IMR-90 (cell line): ENCODE measurements at regions not wholly inside any gene's neighbourhood (a gene's known extent, or its start where the extent isn't known, plus 50 kb on each side); places are given as distances from the start of the nearest gene placed in this dataset.

Experiments
- BHLHE40 ChIP-seq: fragments of 150-350 bp; IDR thresholded peaks from 2 replicates; pipeline ENCODE4 v1.6.1; 2016; ENCODE audit warnings: mild to moderate bottlenecking, low read depth, low read length
- CEBPB ChIP-seq: IDR thresholded peaks from 2 replicates; pipeline ENCODE4 v1.6.1; 2012; ENCODE audit warnings: low read depth, low read length, improper control_type of control experiment
- MAFK ChIP-seq: IDR thresholded peaks from 2 replicates; pipeline ENCODE4 v1.6.1; 2012; ENCODE audit warnings: low read depth, low read length, improper control_type of control experiment
- POLR2A ChIP-seq: IDR thresholded peaks from 2 replicates; pipeline ENCODE4 v1.6.1; 2012; ENCODE audit warnings: mild to moderate bottlenecking, low read depth, low read length
- RAD21 ChIP-seq: IDR thresholded peaks from 2 replicates; pipeline ENCODE4 v1.6.1; 2012; ENCODE audit warnings: low read length, improper control_type of control experiment
- RFX5 ChIP-seq: IDR thresholded peaks from 2 replicates; pipeline ENCODE4 v1.8.0; 2012; ENCODE audit warnings: low read depth, mild to moderate bottlenecking, low read length, moderate library complexity
- TF ChIP-seq, protein P1 (sequence below): conservative IDR thresholded peaks from 2 replicates; pipeline ENCODE4 v1.5.1; 2012; ENCODE audit warnings: mild to moderate bottlenecking, low read depth, low read length, improper control_type of control experiment

DNA sequence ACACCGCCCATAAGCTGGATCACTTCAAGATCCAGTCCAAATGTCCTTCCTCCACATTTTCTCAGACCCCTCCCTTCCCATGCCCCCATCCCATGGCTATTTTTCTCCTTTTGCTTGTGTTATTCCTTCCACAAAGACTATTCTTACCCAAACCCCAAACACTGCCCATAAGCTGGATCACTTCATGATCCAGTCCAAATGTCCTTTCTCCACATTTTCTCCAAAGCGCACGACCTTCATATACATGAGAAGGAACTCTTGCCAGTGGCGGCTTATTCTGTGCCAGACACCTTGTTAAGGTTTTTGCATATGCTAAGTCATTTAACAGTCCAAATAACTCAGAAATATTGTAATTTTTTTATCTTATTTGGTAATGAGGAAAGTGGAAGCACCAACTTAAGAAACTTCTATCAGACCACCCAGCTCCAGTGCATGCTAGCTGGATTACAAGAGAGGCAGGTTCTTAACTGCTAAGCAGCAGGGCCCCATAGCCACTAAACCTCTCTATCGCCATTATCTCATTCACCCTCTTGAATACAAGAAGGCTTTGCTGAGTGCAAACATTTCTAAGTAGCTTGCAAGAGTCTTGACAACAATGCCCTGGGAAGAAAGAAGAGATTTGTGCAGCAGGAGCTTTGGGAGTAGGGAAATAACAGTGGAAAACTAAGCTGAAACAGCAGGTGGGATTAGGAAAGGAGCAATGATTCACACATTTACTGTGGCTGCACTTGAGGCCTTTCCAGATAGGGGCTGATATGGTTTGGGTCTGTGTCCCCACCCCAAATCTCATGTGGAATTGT lies 428.2 kb upstream of the MAF start:
- TF ChIP-seq, protein P1, sequence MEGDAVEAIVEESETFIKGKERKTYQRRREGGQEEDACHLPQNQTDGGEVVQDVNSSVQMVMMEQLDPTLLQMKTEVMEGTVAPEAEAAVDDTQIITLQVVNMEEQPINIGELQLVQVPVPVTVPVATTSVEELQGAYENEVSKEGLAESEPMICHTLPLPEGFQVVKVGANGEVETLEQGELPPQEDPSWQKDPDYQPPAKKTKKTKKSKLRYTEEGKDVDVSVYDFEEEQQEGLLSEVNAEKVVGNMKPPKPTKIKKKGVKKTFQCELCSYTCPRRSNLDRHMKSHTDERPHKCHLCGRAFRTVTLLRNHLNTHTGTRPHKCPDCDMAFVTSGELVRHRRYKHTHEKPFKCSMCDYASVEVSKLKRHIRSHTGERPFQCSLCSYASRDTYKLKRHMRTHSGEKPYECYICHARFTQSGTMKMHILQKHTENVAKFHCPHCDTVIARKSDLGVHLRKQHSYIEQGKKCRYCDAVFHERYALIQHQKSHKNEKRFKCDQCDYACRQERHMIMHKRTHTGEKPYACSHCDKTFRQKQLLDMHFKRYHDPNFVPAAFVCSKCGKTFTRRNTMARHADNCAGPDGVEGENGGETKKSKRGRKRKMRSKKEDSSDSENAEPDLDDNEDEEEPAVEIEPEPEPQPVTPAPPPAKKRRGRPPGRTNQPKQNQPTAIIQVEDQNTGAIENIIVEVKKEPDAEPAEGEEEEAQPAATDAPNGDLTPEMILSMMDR = no peak
- no peak for TF ChIP-seq BHLHE40
- no peak for TF ChIP-seq CEBPB
- TF ChIP-seq RAD21 = no peak
- TF ChIP-seq RFX5 = no peak
- no peak for TF ChIP-seq POLR2A
- TF ChIP-seq MAFK = no peak
